ENCODE measurements at regions not wholly inside any gene's neighbourhood (a gene's known extent, or its start where the extent isn't known, plus 50 kb on each side); places are given as distances from the start of the nearest gene placed in this dataset.

DNA sequence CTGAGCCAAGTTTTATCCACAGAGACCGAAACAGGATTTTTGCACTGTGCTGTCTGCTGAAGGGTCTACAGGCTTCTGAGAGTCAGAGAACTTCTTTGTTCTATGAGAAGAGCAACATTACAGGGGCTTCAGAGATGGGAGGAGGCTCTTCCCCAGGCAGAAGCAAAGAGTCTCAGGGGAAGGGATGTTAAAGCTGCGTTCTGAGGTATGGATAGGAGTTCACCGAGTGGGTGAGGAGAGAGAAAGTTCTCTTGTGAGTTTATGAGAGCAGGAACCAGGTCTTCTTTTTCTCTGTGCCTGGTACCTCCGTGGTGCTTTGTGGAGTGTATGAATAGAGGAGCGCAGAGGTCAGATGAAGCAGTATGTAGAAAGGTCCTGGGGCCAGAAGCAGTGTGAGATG lies 155.1 kb downstream of the PDGFRA start:
- Histone ChIP-seq H3K4me3 (ENCODE audit: insufficient read depth, low read depth, low read length) (no peak overlapping the region), H3K56ac (ENCODE audit: extremely low read depth, insufficient read depth, low read length) (no peak overlapping the region), H2BK5ac (ENCODE audit: low read depth, low read length, poor library complexity, severe bottlenecking) (no peak overlapping the region), H3K4me2 (ENCODE audit: low read depth, low read length) (no peak overlapping the region), H3K9me3 (ENCODE audit: control insufficient read depth, insufficient read depth, low read length) (no peaks in the 10 kb centered on the region), H3K18ac (ENCODE audit: low read depth, low read length) (no peak overlapping the region), H2AK5ac (ENCODE audit: low read depth, low read length) (no peak overlapping the region), H3K23ac (ENCODE audit: low read depth, low read length) (no peak overlapping the region), H3K4ac (ENCODE audit: low read depth, low read length) (no peak overlapping the region), H3K9ac (ENCODE audit: low read depth, low read length) (no peak overlapping the region), H2AK9ac (replicated peaks; ENCODE audit: low read depth, low read length, poor library complexity) (no peak overlapping the region), H3K27me3 (ENCODE audit: control insufficient read depth, insufficient read depth, low read length) (no peaks in the 10 kb centered on the region), H4K91ac (ENCODE audit: insufficient read depth, low read depth, low read length) (no peak overlapping the region), H4K5ac (ENCODE audit: low read depth, low read length) (no peak overlapping the region), H3K14ac (replicated peaks; ENCODE audit: low read depth, low read length) (no peak overlapping the region), H3K4me1 (ENCODE audit: control insufficient read depth, insufficient read depth, low read length) (no peaks in the 10 kb centered on the region), H3K27ac (ENCODE audit: insufficient read depth, low read length) (no peak overlapping the region), H4K20me1 (ENCODE audit: insufficient read depth, low read length) (no peaks in the 10 kb centered on the region), H4K8ac (ENCODE audit: low read depth in 2 of 2, low read length in 2 of 2) (no peak overlapping the region), H3K9me1 (ENCODE audit: insufficient read depth, low read length) (no peaks in the 10 kb centered on the region), H2BK20ac (ENCODE audit: low read depth, low read length) (no peak overlapping the region; the same call in 1 of the 2 replicates), H2BK15ac (ENCODE audit: low read depth, low read length) (no peak overlapping the region), H3K79me1 (ENCODE audit: low read depth in 1 of 2, low read length in 2 of 2) (no peaks in the 10 kb centered on the region), H2AFZ (replicated peaks; ENCODE audit: low read length, poor library complexity) (peak overlapping the region; percentile 4), H2BK120ac (ENCODE audit: low read depth, low read length) (peak overlapping the region; percentile 19; the same call in 1 of the 2 replicates), H3K36me3 (ENCODE audit: control insufficient read depth, insufficient read depth, low read length) (no peaks in the 10 kb centered on the region)
- WGBS, 2 experiments (ENCODE audit: extremely low coverage in 2 of 2, insufficient read length in 1 of 2): 88% methylated on average over 3 of the region's 5 CpGs; no CpG with 5 or more reads in 1 of the 2 experiments
- no TSS peak for BruUV-seq (replicated peaks)
- no peak for DNase-seq
- in situ Hi-C loops (cut with MboI; ENCODE audit: low sequenced_read_pairs): loop anchor here (25.0 kb wide), 1 partner anchor 928 kb away; no protein-coding TSS in a partner anchor
- TF ChIP-seq POLR2A (IDR thresholded peaks at IDR 0.05; ENCODE audit: low read depth, low read length) (no peak), CHD1 (IDR thresholded peaks at IDR 0.05; ENCODE audit: low read depth, low read length) (no peak), BHLHE40 (IDR thresholded peaks at IDR 0.05; ENCODE audit: low read depth, low read length) (no peak), SMC3 (IDR thresholded peaks at IDR 0.05; ENCODE audit: low read depth, low read length) (no peak), RCOR1 (IDR thresholded peaks at IDR 0.05; ENCODE audit: insufficient replicate concordance, low read length) (no peak), CEBPB (IDR thresholded peaks at IDR 0.05; ENCODE audit: low read depth, low read length) (no peak)
- TF ChIP-seq, protein P1, sequence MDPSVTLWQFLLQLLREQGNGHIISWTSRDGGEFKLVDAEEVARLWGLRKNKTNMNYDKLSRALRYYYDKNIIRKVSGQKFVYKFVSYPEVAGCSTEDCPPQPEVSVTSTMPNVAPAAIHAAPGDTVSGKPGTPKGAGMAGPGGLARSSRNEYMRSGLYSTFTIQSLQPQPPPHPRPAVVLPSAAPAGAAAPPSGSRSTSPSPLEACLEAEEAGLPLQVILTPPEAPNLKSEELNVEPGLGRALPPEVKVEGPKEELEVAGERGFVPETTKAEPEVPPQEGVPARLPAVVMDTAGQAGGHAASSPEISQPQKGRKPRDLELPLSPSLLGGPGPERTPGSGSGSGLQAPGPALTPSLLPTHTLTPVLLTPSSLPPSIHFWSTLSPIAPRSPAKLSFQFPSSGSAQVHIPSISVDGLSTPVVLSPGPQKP (IDR thresholded peaks at IDR 0.05; ENCODE audit: borderline replicate concordance, low read depth, low read length): no peak
- no peak for ATAC-seq (ENCODE audit: low read depth)
- dilution Hi-C loops (cut with HindIII; ENCODE audit: low sequenced_read_pairs, unreplicated experiment): no loop called here
- CTCF ChIA-PET: no interaction called here
- intact Hi-C loops (cut with micrococcal nuclease): loop anchor here (1.0 to 10.0 kb wide), 4 partner anchors 49 to 577 kb away; no protein-coding TSS in a partner anchor
- POLR2A ChIA-PET (ENCODE audit: unreplicated experiment): no interaction called here

All from IMR-90 (cell line).